SK-N-SH treated with all-trans-retinoic acid at 6 μM for 48 hours (cell line): ENCODE measurements at regions not wholly inside any gene's neighbourhood (a gene's known extent, or its start where the extent isn't known, plus 50 kb on each side); places are given as distances from the start of the nearest gene placed in this dataset.

Experiments
- ATAC-seq: fragments of 200-7000 bp; cut with Tn5 transposase; 3 replicates; pipeline ENCODE4 v1.9.1; 2020; ENCODE audit warnings: mild to moderate bottlenecking, moderate library complexity
- ARNTL ChIP-seq: fragments of 450-650 bp; formaldehyde crosslinking; IDR thresholded peaks from 2 replicates; pipeline ENCODE4 v1.5.0; 2020; ENCODE audit warnings: low read depth, mild to moderate bottlenecking, moderate library complexity, borderline replicate concordance
- CSDC2 ChIP-seq: fragments of 250-450 bp; sonication (Bioruptor Pico); IDR thresholded peaks from 2 replicates; pipeline ENCODE4 v1.5.0; 2020; ENCODE audit warnings: mild to moderate bottlenecking, moderate library complexity
- CSRNP3 ChIP-seq: fragments of 250-450 bp; sonication (Bioruptor Pico); IDR thresholded peaks from 2 replicates; pipeline ENCODE4 v1.5.1; 2021; ENCODE audit warnings: mild to moderate bottlenecking, moderate library complexity
- ESRRG ChIP-seq: fragments of 250-450 bp; sonication (Bioruptor Pico); IDR thresholded peaks from 2 replicates; pipeline ENCODE4 v1.6.1; 2021; ENCODE audit warnings: mild to moderate bottlenecking
- GLIS3 ChIP-seq: fragments of 250-450 bp; sonication (Bioruptor Pico); IDR thresholded peaks from 2 replicates; pipeline ENCODE4 v1.5.0; 2020; ENCODE audit warnings: mild to moderate bottlenecking, moderate library complexity
- ISL1 ChIP-seq: fragments of 250-450 bp; sonication (Bioruptor Pico); IDR thresholded peaks from 2 replicates; pipeline ENCODE4 v2.1.2; 2022; ENCODE audit warnings: mild to moderate bottlenecking, moderate library complexity
- OSR1 ChIP-seq: fragments of 250-450 bp; sonication (Bioruptor Pico); IDR thresholded peaks from 2 replicates; pipeline ENCODE4 v1.8.0; 2022; ENCODE audit warnings: moderate library complexity, mild to moderate bottlenecking, inconsistent platforms
- RARB ChIP-seq: fragments of 250-450 bp; sonication (Bioruptor Pico); IDR thresholded peaks from 2 replicates; pipeline ENCODE4 v1.8.0; 2021; ENCODE audit warnings: mild to moderate bottlenecking, moderate library complexity
- SNAI2 ChIP-seq: fragments of 250-450 bp; sonication (Bioruptor Pico); IDR thresholded peaks from 2 replicates; pipeline ENCODE4 v1.5.0; 2020; ENCODE audit warnings: mild to moderate bottlenecking, moderate library complexity
- TCF4 ChIP-seq: fragments of 250-450 bp; sonication (Bioruptor Pico); IDR thresholded peaks from 2 replicates; pipeline ENCODE4 v1.8.0; 2021; ENCODE audit warnings: mild to moderate bottlenecking, moderate library complexity, borderline replicate concordance
- TOX ChIP-seq: fragments of 250-450 bp; sonication (Bioruptor Pico); IDR thresholded peaks from 2 replicates; pipeline ENCODE4 v1.8.0; 2021; ENCODE audit warnings: mild to moderate bottlenecking, moderate library complexity, borderline replicate concordance
- TSHZ2 ChIP-seq: fragments of 250-450 bp; sonication (Bioruptor Pico); IDR thresholded peaks from 2 replicates; pipeline ENCODE4 v1.5.0; 2020; ENCODE audit warnings: mild to moderate bottlenecking, moderate library complexity
- ZC3H10 ChIP-seq: fragments of 250-450 bp; sonication (Bioruptor Pico); IDR thresholded peaks from 2 replicates; pipeline ENCODE4 v1.5.1; 2021; ENCODE audit warnings: mild to moderate bottlenecking, moderate library complexity
- ZFP3 ChIP-seq: fragments of 250-450 bp; sonication (Bioruptor Pico); IDR thresholded peaks from 2 replicates; pipeline ENCODE4 v1.5.0; 2020; ENCODE audit warnings: mild to moderate bottlenecking, moderate library complexity
- ZFP30 ChIP-seq: fragments of 450-650 bp; formaldehyde crosslinking; IDR thresholded peaks from 2 replicates; pipeline ENCODE4 v1.5.0; 2022; ENCODE audit warnings: mild to moderate bottlenecking, moderate library complexity
- ZNF70 ChIP-seq: fragments of 450-650 bp; formaldehyde crosslinking; IDR thresholded peaks from 2 replicates; pipeline ENCODE4 v1.5.0; 2020; ENCODE audit warnings: mild to moderate bottlenecking, moderate library complexity
- ZNF8 ChIP-seq: fragments of 450-650 bp; formaldehyde crosslinking; IDR thresholded peaks from 2 replicates; pipeline ENCODE4 v1.5.0; 2020; ENCODE audit warnings: mild to moderate bottlenecking, moderate library complexity
- TF ChIP-seq, protein P1 (sequence below): fragments of 250-450 bp; sonication (Bioruptor Pico); IDR thresholded peaks from 2 replicates; pipeline ENCODE4 v1.8.0; 2021; ENCODE audit warnings: low read depth, mild to moderate bottlenecking, moderate library complexity, borderline replicate concordance
- TF ChIP-seq, protein P2 (sequence below): fragments of 250-450 bp; sonication (Bioruptor Pico); IDR thresholded peaks from 2 replicates; pipeline ENCODE4 v1.8.0; 2020; ENCODE audit warnings: mild to moderate bottlenecking, moderate library complexity, borderline replicate concordance
- TF ChIP-seq, protein P3 (sequence below): fragments of 250-450 bp; sonication (Bioruptor Pico); IDR thresholded peaks from 2 replicates; pipeline ENCODE4 v1.5.1; 2020; ENCODE audit warnings: low read depth, mild to moderate bottlenecking, moderate library complexity

DNA sequence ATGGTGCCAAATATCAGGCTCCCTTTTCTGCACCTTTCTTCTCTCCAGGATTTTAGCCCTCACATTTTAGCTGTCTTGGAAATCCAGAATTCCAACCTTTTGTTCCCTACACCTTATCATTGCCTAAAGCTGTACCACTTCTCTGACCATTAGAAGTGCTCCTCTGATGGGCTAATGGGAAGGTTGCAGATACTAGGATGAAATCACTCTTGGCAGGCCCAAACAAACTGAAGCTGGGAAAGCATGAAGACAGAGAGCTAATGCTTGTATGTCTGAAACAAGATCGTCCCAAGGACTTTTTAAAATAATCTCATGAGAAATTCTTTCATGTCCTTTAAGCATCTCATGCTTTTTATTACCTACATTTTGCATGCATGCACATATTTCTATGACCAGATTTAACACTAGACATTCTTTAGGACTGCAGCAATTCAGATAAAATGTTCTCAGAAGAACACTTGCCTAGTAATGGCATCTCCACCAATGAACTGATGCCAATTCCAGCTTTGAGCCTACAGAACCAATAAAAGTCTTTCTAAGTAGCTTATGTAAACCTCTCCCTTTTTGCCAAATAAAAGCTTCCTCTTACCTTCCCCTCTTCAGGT, 98.4 kb upstream of the OSR1 start (continued):
- TF ChIP-seq, protein P1, sequence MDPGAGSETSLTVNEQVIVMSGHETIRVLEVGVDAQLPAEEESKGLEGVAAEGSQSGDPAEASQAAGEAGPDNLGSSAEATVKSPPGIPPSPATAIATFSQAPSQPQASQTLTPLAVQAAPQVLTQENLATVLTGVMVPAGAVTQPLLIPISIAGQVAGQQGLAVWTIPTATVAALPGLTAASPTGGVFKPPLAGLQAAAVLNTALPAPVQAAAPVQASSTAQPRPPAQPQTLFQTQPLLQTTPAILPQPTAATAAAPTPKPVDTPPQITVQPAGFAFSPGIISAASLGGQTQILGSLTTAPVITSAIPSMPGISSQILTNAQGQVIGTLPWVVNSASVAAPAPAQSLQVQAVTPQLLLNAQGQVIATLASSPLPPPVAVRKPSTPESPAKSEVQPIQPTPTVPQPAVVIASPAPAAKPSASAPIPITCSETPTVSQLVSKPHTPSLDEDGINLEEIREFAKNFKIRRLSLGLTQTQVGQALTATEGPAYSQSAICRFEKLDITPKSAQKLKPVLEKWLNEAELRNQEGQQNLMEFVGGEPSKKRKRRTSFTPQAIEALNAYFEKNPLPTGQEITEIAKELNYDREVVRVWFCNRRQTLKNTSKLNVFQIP: no peak
- TF ChIP-seq ARNTL (CRISPR knock-in tag): no peak

DNA sequence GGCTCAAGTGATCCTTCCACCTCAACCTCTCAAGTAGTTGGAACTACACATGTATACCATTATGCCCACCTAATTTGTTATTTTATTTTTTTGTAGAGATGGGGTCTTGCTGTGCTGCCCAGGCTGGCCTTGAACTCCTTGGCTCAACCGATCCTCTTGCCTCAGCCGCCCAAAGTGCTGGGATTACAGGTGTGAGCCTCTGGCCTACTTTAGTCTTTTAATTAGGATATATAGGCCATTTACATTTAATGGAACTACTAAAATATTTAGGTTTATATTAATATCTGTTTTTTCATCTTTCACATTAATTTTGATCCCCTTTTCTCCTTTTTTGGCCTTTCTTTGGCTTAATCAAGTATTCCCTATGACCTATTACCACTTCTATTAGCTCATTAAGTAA, 95.7 kb upstream of the OSR1 start:
- no peak for ATAC-seq
- TF ChIP-seq TOX: no peak
- TF ChIP-seq, protein P2, sequence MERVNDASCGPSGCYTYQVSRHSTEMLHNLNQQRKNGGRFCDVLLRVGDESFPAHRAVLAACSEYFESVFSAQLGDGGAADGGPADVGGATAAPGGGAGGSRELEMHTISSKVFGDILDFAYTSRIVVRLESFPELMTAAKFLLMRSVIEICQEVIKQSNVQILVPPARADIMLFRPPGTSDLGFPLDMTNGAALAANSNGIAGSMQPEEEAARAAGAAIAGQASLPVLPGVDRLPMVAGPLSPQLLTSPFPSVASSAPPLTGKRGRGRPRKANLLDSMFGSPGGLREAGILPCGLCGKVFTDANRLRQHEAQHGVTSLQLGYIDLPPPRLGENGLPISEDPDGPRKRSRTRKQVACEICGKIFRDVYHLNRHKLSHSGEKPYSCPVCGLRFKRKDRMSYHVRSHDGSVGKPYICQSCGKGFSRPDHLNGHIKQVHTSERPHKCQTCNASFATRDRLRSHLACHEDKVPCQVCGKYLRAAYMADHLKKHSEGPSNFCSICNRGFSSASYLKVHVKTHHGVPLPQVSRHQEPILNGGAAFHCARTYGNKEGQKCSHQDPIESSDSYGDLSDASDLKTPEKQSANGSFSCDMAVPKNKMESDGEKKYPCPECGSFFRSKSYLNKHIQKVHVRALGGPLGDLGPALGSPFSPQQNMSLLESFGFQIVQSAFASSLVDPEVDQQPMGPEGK (CRISPR knock-in tag): no peak
- no peak for TF ChIP-seq OSR1
- no peak for TF ChIP-seq ESRRG
- no peak for TF ChIP-seq TCF4 (CRISPR knock-in tag)
- no peak for TF ChIP-seq TSHZ2 (CRISPR knock-in tag)
- TF ChIP-seq ISL1 (CRISPR knock-in tag): no peak
- TF ChIP-seq, protein P3, sequence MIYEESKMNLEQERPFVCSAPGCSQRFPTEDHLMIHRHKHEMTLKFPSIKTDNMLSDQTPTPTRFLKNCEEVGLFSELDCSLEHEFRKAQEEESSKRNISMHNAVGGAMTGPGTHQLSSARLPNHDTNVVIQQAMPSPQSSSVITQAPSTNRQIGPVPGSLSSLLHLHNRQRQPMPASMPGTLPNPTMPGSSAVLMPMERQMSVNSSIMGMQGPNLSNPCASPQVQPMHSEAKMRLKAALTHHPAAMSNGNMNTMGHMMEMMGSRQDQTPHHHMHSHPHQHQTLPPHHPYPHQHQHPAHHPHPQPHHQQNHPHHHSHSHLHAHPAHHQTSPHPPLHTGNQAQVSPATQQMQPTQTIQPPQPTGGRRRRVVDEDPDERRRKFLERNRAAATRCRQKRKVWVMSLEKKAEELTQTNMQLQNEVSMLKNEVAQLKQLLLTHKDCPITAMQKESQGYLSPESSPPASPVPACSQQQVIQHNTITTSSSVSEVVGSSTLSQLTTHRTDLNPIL: no peak
- no peak for TF ChIP-seq CSDC2 (CRISPR knock-in tag)
- no peak for TF ChIP-seq ZNF70
- no peak for TF ChIP-seq SNAI2 (CRISPR knock-in tag)
- no peak for TF ChIP-seq ZC3H10 (CRISPR knock-in tag)
- TF ChIP-seq GLIS3 (CRISPR knock-in tag): no peak
- TF ChIP-seq ZFP30 (CRISPR knock-in tag): no peak
- TF ChIP-seq RARB (CRISPR knock-in tag): no peak

DNA sequence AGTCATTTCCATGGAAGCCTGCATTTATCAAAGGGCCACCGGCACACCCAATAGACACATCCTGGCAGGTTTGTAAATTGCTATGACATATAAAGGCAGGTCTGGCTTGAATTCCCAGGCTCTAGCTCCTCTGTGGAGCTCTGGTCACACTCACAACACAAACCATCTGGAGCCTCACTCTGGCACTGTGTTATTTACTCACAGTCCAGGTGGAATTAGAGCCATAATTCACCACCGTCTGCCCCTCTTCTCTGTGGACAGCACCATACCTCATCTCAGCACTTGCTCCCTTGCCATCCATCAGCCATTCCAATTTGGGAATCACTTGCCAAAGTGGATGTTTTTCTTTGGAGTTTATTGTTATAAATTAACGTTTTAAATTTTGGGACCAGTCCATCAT, 84.3 kb upstream of the OSR1 start:
- no peak for ATAC-seq
- TF ChIP-seq ZNF8 (CRISPR knock-in tag) (no peak), ISL1 (CRISPR knock-in tag) (no peak), TCF4 (CRISPR knock-in tag) (no peak), RARB (CRISPR knock-in tag) (no peak), ZFP30 (CRISPR knock-in tag) (no peak), TOX (no peak), TSHZ2 (CRISPR knock-in tag) (no peak), CSDC2 (CRISPR knock-in tag) (no peak), ZFP3 (CRISPR knock-in tag) (no peak), CSRNP3 (CRISPR knock-in tag) (no peak)
- TF ChIP-seq, protein P1: no peak
- TF ChIP-seq, protein P2 (CRISPR knock-in tag): no peak
- TF ChIP-seq, protein P3: no peak
